EH (cell line): ENCODE measurements at regions not wholly inside any gene's neighbourhood (a gene's known extent, or its start where the extent isn't known, plus 50 kb on each side); places are given as distances from the start of the nearest gene placed in this dataset.

Experiments
- DNase-seq: peaks from one replicate; pipeline ENCODE4 v3.0.0-alpha.2; 2015; ENCODE audit warnings: low read depth

DNA sequence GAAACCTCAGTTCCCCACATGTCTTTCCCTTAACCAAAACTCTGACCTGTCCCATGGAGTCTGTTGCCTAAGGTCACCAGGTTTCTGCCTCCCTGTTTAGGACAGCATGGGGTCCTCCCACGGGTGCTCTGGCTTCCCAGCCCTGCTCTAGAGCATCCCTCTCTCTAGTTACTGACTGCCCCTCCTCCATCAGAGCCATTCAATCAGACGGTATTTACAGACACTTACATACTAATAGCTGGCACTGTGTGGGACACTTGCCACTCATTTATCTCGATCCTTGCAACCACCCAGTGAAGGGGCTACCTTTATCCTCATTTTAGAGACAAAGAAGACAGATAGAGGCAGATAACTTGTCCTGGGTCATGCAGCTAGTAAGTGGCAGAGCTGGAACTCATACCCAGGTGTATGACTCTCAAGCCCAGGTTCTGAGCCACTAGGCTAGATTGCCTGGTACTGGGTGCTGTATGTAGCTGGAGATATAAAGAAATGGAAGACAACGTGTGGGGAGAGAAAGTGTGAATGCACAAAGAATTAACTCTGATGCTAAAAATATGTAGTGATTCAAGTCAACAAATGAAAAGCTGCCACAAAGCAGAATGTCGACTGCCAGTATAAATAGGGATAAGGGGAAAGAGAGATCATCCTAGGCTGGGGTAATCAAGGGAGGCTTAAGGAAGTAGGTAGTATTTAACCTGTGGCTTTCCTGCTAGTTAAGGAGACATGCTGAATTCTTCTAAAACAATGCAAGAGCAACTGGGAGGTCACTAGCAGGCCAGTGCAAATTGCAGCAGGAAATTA is 52.5 kb upstream of the PDE8B start:
- DNase-seq = peak; percentile 20

DNA sequence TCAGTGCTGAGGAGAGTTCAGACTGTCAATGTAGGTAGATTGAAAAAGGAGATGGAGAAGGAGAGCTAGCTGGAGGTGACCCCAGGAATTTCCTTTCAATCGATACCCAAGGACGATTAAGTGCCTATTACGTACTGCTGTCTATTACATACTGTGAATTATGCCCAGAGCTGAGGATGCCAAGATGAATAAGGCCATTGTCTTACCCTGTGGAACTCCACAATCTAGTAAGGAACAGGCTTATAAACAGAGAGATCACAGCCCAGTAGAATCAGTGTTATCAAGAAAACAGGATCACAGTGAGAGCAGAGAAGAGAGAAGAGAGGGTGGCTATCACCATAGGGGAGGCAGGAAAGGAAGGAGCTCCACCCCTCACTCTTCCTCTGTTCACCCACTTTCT is 54.1 kb upstream of the PDE8B start:
- DNase-seq = no peak

DNA sequence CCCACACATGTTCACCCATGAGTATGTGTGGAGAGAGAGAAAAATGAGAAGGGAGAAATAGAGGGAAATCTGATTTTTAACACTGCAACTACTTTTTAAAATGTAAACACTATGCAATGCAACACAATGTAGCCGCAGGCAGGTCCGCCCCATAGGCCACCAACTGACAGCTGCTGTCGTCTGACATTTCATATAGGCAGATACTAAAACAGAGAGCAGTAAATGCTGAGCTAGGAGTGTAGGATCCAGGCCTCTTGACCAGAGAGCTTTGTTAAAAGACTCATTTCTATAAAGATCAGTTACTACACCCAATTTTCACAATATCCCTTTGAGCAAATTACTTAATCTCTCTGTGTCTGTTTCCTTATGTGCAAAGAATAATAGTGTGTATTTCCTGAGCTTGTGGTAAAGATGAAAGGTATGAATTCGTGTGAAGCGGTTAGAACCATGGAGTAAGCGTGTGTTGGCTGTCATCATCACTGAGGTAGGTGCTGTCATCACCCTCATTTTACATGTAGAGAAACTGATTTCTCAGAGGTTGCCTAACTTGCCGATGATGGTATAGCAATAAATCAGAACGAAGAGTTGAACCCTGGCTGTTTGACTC is 55.2 kb upstream of the PDE8B start:
- DNase-seq = no peak

DNA sequence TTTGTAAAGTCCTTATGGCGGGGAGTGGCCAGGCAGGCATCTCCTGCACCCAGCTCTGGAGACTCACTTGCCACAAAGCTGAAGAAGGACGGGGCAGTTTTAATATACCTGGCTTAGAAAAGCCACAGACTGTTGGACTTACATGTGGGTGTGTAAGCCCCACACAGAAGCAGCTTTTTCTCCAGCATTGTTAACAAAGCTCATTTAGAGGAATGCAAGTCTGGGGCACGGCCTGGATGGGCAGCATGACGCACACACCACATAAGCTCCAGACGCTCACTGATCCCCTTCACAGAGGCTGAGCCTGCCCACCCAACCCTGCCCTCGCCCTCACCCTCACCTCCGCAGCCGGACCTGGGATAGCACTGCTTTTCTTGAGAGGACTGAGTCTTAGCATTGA is 58.0 kb upstream of the PDE8B start:
- DNase-seq = no peak

DNA sequence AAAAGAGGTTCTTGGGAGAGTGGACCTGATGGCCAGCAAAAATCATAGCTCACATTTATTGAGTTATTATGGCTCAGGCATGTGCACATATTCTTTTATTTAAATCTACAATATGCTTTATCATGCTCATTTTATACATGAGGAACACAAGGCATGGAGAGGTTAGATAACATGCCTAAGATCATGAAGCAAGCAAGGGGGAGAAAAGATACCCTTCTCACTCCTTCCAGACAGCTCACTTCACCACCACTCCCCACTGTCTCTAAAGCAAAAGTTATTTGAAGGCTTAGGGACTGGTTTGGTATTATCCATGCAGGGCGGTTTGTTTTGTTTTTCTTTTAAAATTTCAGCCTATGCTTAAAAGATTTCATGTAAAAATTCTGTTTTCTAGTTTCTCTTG is 59.0 kb upstream of the PDE8B start:
- no peak for DNase-seq

DNA sequence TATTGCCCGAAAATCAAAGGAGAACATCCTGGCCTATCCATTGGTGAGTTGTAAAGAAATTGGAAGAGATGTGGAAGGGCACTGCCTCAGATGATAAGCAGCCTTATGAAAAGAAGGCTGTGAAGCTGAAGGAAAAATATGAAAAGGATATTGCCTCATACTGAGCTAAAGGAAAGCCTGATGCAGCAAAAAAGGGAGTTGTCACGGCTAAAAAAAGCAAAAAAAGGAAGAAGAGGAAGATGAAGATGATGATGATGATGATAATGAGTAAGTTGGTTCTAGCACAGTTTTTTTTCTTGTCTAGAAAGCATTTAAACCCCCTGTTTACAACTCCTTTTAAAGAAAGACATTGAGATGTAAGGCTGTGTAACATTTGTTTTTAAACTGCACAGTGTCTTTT is 59.8 kb upstream of the ZBED3 start:
- no peak for DNase-seq

DNA sequence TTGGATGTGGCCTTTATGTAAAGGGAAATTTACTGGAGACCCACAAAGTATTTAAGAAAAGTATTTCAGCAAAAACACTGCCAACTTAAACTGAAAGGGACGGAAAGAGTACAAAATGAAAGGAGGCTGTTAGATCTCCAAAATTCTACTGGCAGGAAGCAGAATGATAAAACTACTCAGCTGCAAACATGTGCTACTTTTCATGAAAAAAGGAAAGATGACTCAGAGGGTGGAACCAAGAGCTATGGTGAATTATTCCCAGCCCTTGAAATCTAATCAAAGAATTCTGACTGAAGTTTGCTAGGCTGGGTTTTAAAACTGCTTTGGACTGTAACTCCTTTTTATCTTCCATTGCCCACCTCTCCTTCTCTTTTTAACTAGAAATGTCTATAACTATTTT is 58.6 kb upstream of the ZBED3 start:
- DNase-seq = peak; percentile 77

DNA sequence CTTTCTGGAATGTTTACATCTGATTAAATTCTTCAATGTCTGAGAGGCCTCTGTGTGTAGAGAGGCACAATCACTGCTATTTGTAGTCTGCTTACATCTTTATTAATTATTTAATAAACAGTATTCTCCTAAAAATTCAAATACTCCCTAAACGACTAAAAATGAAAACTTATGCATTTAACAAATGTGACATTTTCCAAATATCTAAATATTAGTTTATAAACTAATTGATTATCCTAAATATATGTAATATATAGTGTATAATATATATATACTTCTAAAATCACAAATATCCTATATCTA is 57.7 kb upstream of the ZBED3 start:
- no peak for DNase-seq

DNA sequence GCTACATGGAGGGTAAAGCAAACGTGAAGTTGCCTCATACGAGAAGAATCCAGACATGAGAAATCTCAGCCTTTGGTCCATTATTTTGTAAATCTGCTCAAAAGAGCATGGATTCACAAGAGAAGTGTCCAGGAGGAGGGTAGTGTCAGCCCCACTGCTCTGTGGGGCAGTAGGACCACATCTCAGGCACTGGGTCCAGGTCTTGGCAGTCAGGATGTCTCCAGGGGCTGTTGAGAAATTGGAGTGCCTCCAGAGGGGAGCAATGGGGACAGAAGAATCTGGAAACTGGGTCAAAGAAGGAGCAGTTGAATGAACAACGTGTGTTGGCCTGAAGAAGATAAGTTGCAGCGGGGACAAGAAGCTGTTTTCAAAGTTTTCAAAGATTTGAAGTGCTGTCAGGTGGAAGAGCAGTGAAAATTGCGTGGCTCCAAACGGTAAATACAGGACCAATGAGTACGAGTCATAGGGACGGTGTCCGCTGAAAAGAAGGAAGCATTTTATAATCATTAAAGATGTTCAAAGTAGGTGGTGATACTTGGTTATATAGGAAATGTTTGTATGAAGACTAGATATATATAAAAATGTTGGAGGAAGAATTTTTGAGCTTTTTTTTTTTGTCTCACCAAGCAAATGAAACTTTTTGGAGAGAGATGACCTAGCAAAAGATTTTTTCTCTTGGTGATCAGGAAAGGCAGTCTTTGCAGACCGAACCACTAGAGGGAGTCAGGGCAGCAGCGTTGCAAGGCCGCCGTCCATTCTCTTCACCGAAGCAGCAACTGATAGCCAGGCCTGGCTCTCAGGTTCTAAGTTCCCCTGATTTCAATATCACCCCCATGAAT is 57.1 kb upstream of the ZBED3 start:
- peak; percentile 79 for DNase-seq

DNA sequence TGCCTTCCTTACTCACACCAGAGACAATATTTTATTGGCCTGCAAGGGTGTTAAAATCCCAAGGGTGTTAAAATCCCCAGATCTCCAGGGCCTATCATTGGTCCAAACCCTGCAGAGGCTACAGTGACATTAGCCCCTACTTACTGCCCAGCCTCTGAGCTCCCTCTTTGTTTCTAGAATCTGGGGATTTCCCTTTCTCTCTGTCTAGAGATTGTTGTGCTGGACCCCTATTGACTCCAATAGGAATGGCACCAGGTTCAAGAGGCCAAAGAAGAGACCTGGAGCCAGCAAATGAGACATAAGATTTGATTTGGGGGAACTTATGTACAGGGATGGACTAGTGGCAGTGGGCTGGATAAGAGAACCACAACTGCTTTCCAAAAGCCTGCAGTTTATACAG is 53.3 kb upstream of the ZBED3 start:
- no peak for DNase-seq

DNA sequence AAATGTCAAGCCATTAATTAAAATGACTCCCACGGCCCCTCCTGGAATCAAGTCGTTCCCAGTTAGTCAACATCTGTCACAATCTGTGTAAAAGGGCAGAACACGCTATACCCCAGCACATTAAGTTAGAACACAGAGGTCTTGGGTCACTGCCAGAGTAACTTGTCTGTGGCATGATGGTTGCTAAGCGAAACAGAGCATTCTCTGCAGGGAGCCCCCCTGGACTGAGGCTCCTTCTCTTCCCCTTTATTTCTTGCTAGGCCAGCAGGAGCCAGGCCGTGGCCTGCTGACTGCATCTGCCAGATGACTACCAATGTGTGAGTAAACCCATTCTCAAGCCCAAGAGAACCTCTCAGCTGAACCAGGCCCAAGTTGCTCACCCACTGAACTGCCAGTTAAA is 51.9 kb upstream of the ZBED3 start:
- peak; percentile 9 for DNase-seq
